Brain microvascular endothelial cell (primary cell): ENCODE measurements at regions not wholly inside any gene's neighbourhood (a gene's known extent, or its start where the extent isn't known, plus 50 kb on each side); places are given as distances from the start of the nearest gene placed in this dataset.

Experiments used
- DNase-seq: peaks from one replicate; pipeline ENCODE4 v3.0.0-alpha.2; 2020
- H3K27ac ChIP-seq: fragments of 250-450 bp; sonication (Bioruptor Pico); 2 replicates; pipeline ENCODE4 v1.5.1; 2020; ENCODE audit warnings: mild to moderate bottlenecking, moderate library complexity
- H3K27me3 ChIP-seq: fragments of 250-450 bp; sonication (Bioruptor Pico); replicated peaks from 2 replicates; pipeline ENCODE4 v1.5.1; 2020; ENCODE audit warnings: mild to moderate bottlenecking
- H3K36me3 ChIP-seq: fragments of 250-450 bp; sonication (Bioruptor Pico); replicated peaks from 2 replicates; pipeline ENCODE4 v1.5.1; 2020; ENCODE audit warnings: mild to moderate bottlenecking
- H3K4me3 ChIP-seq: 2 replicates; pipeline ENCODE4 v1.5.1; 2011; ENCODE audit warnings: low read depth, mild to moderate bottlenecking, control low read depth, low read length, moderate library complexity
- in situ Hi-C: cut with HindIII; loops from 2 replicates; pipeline ENCODE4 v1.10.0; 2017; ENCODE audit warnings: low sequenced_read_pairs, low pct_ligation_motif_present
- TF ChIP-seq, protein P1 (sequence below): IDR thresholded peaks from 2 replicates; pipeline ENCODE4 v1.5.1; 2011; ENCODE audit warnings: low read depth, mild to moderate bottlenecking, moderate library complexity, low read length, control low read depth, inconsistent platforms; ENCODE audit errors: missing control alignments

- in situ Hi-C loops, result no loop called here
- DNase-seq, result no peak
- H3K4me3 ChIP-seq, result no peak overlapping the region
- H3K36me3 ChIP-seq, result no peaks in the 10 kb centered on the region
- TF ChIP-seq, protein P1, sequence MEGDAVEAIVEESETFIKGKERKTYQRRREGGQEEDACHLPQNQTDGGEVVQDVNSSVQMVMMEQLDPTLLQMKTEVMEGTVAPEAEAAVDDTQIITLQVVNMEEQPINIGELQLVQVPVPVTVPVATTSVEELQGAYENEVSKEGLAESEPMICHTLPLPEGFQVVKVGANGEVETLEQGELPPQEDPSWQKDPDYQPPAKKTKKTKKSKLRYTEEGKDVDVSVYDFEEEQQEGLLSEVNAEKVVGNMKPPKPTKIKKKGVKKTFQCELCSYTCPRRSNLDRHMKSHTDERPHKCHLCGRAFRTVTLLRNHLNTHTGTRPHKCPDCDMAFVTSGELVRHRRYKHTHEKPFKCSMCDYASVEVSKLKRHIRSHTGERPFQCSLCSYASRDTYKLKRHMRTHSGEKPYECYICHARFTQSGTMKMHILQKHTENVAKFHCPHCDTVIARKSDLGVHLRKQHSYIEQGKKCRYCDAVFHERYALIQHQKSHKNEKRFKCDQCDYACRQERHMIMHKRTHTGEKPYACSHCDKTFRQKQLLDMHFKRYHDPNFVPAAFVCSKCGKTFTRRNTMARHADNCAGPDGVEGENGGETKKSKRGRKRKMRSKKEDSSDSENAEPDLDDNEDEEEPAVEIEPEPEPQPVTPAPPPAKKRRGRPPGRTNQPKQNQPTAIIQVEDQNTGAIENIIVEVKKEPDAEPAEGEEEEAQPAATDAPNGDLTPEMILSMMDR, result no peak
- H3K27me3 ChIP-seq, result no peaks in the 10 kb centered on the region
- no peak overlapping the region for H3K27ac ChIP-seq
Measured at GRCh38 chr6:141532211-141532610, 600.5 kb upstream of the GJE1 start.

GRCh38 chr6:141531040-141531439 is 601.7 kb upstream of the GJE1 start:
- Histone ChIP-seq H3K27me3 (no peaks in the 10 kb centered on the region), H3K27ac (no peak overlapping the region), H3K36me3 (no peaks in the 10 kb centered on the region), H3K4me3 (no peak overlapping the region)
- DNase-seq, result no peak
- in situ Hi-C loops, result no loop called here
- TF ChIP-seq, protein P1, result no peak

- no peaks in the 10 kb centered on the region for H3K36me3 ChIP-seq
- in situ Hi-C loops, result no loop called here
- H3K27ac ChIP-seq, result no peak overlapping the region
- TF ChIP-seq, protein P1, result no peak
- DNase-seq, result no peak
- no peak overlapping the region for H3K4me3 ChIP-seq
- H3K27me3 ChIP-seq, result no peaks in the 10 kb centered on the region
Measured at GRCh38 chr6:141528596-141528995, 604.1 kb upstream of the GJE1 start.

GRCh38 chr6:141526985-141527384 is 605.7 kb upstream of the GJE1 start:
- H3K4me3 ChIP-seq, result no peak overlapping the region
- H3K27me3 ChIP-seq, result no peaks in the 10 kb centered on the region
- H3K36me3 ChIP-seq, result no peaks in the 10 kb centered on the region
- TF ChIP-seq, protein P1, result no peak
- H3K27ac ChIP-seq, result no peak overlapping the region
- in situ Hi-C loops, result no loop called here
- no peak for DNase-seq

DNA sequence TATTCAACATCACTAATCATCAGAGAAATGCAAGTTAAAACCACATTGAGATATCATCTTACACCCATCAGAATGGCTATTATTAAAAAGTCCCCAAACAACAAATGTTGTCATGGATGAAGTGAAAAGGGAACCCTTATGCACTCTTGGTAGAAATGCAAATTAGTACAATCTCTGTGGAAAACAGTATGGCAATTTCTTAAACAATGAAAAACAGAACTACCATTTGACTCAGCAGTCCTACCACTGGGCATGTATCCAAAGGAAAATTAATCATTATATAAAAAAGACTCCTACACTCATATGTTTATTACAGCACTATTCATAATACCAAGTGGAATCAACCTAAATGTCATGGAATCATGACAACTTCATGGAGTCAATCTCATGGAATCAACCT is 611.3 kb upstream of the GJE1 start:
- TF ChIP-seq, protein P1, result no peak
- DNase-seq, result no peak
- no peak overlapping the region for H3K4me3 ChIP-seq
- no peaks in the 10 kb centered on the region for H3K36me3 ChIP-seq
- in situ Hi-C loops, result no loop called here
- no peaks in the 10 kb centered on the region for H3K27me3 ChIP-seq
- H3K27ac ChIP-seq, result no peak overlapping the region

- Histone ChIP-seq H3K27me3 (no peaks in the 10 kb centered on the region), H3K4me3 (no peak overlapping the region), H3K27ac (no peak overlapping the region), H3K36me3 (no peaks in the 10 kb centered on the region)
- no peak for DNase-seq
- TF ChIP-seq, protein P1, result no peak
- in situ Hi-C loops, result no loop called here
Measured at GRCh38 chr6:141513830-141514229, 618.9 kb upstream of the GJE1 start.
